T-helper 1 cell treated with Interleukin-12 subunit alpha and Interleukin-12 subunit beta and Interleukin-4 antibody, amounts not matched to agents 30 ng/mL and 1 ng/mL, for 36 hours (primary cell): ENCODE measurements at regions not wholly inside any gene's neighbourhood (a gene's known extent, or its start where the extent isn't known, plus 50 kb on each side); places are given as distances from the start of the nearest gene placed in this dataset.

Experiments used
- intact Hi-C: fragments of 100-400 bp; cut with micrococcal nuclease; formaldehyde crosslinking; loops from one replicate; pipeline ENCODE4 v1.15.1; 2024

DNA sequence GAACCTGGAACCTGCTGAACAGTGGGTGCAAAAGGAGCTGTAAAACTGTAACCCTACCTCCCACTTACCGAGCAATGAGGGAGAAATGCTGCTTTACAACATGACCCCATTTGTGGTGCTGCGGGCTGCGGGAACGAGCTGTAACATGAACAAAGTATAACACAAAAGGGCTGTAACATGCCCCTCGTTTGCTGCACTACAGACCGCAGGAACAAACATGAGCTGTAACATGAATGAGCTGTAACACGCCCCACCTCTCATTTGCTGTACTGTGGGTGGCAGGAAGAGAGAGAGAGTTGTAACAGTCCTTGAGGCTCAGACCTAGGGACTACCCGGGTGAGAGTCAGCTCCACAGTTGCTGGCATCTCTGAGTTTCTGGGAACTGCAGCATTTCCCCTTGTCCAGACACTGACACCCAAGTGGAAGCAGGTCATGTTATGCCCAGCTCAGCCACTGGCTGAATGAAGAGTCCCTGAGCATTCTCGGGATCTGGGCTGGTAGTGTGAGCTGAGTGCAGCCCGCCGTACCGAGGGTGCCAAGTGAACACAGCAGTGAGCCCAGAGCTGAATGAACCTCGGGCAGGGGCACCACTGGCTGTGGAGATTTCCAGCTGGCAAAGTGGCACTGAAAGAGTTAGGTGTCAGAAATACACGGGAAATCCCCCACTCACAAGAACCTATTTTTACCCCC lies 1385.3 kb upstream of the SPRY2 start:
- intact Hi-C loops: no loop called here

DNA sequence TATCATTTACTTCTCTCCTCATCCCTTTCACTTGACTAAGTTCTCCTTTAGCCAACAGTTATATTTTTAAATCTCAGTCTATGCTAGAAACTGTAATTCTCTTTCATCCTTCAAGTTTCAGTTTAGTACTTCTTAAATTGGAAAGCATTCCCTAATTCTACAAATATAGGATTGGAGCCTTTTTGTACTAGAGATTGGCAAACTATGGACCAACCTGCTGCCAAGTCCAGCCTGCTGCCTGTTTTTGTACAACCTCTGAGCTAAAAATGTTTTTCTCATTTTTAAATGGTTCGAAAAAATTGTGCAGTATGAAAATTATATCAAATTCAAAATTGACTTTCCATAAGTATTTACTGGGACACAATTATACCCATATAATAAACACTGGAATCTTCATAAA lies 1381.5 kb upstream of the SPRY2 start:
- intact Hi-C loops: no loop called here

DNA sequence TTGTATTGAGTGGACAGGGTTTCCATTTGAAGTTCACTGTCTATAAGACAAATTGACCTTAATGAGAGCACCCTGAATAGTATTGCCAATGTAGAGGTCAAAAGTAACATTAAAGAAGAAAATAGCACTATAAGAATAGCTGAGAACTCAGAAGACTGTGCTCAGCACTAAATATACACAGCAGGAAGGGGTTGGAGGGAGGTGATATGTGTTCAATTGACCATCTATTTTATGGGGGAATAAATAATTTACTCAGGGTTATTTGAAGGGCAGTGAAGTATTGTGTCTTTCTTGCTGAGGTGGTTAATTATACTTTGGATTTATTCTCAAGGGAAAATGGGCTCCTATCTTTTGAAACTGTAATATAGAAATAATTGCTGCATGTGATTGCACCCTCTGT lies 1380.5 kb upstream of the SPRY2 start:
- intact Hi-C loops: no loop called here

- intact Hi-C loops: no loop called here
Measured at GRCh38 chr13:81714513-81714912, 1373.6 kb upstream of the SPRY2 start.

- intact Hi-C loops: no loop called here
Measured at GRCh38 chr13:81713201-81713600, 1372.3 kb upstream of the SPRY2 start.

- intact Hi-C loops: no loop called here
Measured at GRCh38 chr13:81697826-81698225, 1356.9 kb upstream of the SPRY2 start.

GRCh38 chr13:81686877-81687276 lies 1346.0 kb upstream of the SPRY2 start:
- intact Hi-C loops: no loop called here

GRCh38 chr13:81683521-81683920 lies 1342.6 kb upstream of the SPRY2 start:
- intact Hi-C loops: no loop called here

DNA sequence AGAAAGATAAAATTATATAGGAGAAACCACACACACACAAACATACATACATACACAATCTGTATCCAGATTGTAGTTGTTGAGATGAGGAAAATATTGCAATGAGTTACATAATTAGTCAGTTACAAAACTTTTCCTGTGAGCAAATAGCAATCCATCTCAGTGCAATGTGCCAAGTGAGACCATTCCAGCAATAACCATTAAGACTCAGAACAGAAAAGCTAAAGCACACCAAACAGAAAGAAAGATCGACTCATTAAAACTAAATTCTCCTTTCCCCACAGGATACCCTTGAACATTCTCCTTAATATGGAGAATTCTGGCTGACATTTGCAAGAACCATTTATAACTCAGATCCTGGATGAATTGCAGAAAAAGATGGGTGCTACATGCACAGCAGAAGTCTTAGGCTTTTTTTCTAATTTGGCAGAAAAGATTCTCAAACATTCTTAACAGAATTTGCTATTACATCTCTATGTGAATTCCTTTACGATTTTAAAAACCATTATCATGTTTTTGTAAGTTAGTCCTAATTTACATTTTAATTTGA lies 1341.2 kb upstream of the SPRY2 start:
- intact Hi-C loops: no loop called here

GRCh38 chr13:81677857-81678256 lies 1336.9 kb upstream of the SPRY2 start:
- intact Hi-C loops: no loop called here

GRCh38 chr13:81676008-81676407 lies 1335.1 kb upstream of the SPRY2 start:
- intact Hi-C loops: no loop called here

DNA sequence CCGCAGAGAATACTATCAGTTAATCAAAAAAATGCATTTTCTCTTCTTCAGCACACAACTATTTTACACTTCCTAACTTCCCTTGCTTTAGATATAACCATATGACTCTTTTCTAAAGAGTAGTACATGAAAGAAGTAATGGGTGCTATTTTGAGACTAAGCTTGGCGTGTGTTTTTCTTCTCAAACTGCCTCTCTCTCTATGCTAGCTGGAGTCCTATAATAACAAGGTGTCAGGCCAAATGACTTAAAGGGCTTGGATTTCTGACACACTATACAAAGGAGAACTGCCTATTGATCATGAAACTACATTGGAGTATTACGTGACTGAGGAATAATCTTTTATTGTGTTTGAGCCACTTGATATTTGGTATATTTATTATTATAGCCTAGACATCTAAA lies 1330.1 kb upstream of the SPRY2 start:
- intact Hi-C loops: no loop called here

DNA sequence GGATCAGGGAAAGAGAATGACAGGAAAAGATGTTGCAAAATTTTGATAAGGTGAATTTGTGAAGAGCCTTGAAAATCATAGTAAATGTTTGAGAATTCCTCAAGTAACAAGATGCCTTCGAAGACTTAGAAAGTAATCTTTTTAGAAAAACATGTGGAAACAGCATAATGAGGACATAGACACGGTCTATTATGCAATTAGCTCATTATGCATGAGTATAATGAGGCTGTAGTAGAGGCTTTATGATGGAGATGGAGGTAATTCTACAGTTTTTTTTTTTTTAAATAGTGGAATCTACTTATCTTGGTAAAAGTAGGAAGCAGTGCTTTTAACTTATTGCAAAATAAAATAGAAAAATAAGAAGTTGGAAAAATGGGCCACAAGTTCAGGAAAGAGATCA lies 1329.1 kb upstream of the SPRY2 start:
- intact Hi-C loops: no loop called here

- intact Hi-C loops: no loop called here
Measured at GRCh38 chr13:81664872-81665271, 1323.9 kb upstream of the SPRY2 start.

- intact Hi-C loops: no loop called here
Measured at GRCh38 chr13:81659984-81660383, 1319.1 kb upstream of the SPRY2 start.

DNA sequence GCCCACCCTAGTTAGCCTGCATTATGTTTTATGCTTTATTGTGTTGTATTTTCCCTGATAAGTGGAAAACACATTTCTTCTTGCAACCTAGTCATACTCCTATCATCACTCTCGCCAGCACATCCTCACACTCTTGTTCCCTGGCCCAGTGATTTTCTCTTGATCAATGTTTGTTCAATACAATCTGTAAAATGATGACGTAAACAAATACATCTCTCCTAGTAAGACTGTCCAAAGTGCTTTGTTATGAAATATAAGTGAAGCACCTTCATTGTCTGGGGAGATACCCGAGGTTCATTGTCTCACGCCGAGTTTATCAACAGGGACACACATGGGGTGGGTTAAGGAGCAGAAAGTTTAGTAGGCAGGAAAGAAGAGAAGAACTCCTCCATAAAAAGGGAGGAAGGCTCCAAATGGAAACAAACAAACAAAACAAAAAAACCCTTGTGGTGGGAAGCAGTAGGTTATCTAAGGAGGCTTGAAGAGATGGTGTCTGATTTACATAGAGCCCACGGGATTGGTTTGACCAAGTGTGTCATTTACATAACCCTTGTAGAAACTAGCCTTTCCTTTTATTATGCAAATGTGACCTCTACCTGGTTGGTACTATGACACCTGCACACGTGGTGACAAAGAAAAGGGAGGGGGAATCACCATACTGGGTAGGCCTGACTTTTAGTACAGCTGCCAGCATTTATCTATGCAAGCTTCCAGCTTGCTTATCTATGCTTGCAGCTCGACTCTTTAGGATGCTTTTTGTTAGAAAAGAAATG lies 1317.9 kb upstream of the SPRY2 start:
- intact Hi-C loops: no loop called here

- intact Hi-C loops: no loop called here
Measured at GRCh38 chr13:81639984-81640582, 1299.2 kb upstream of the SPRY2 start.

GRCh38 chr13:81637457-81637856 lies 1296.5 kb upstream of the SPRY2 start:
- intact Hi-C loops: no loop called here

DNA sequence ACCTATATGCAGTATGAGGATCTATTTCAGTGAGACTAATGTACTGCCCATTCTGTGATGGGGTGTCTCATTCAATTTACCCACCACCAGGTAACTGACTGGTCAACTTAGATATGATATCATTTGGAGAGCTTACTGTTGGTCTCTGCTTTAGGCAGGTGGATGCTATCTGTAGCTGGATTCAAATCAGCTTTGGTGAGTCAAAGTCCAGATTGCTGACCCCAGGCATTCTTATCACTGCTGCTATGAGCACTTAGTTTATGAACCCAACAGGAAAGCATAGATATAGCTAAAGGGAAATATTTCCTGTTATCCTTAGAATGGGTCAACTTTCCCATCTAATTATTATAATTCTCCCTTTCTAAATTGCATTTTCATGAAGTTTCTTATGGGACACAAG lies 1295.2 kb upstream of the SPRY2 start:
- intact Hi-C loops: no loop called here

DNA sequence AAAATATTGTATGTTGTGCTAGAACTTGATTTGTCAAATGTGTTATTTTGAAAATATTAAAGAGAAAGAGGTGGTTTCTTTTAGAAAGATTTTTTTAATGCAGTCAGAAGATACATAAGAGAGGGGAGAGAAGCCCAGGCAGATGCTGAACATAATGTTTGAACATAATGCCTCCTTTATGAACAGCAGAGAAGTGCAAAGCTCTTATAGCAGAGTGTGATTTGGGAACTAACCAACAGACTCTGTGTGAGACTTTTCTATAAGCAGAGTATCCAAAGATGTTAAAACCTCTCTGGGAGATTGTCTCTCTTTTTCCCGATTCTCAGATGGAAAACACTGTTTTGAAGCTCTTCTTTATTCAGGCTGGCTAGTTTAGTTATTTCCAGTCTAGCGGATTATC lies 1274.1 kb upstream of the SPRY2 start:
- intact Hi-C loops: no loop called here

DNA sequence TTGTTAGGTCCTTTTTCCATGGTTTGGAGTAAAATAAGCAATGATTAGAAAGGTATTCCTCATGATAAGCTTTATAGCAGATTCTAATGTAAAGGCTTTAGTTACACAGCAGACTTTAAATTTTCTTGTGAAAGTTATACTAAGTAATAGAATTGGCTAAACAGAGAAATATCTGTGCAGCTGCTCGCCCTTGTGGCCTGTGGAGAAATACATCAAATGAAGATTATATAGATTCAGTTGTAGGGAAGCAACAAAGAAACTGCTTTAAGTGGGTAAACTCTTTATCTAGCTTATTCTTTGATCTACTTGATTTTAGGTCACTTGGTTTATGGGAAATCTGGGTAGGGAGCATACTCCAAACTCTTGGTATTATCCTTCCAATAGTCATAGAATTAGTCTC lies 1269.7 kb upstream of the SPRY2 start:
- intact Hi-C loops: no loop called here

GRCh38 chr13:81609335-81609734 lies 1268.4 kb upstream of the SPRY2 start:
- intact Hi-C loops: no loop called here
